Fibroblast of lung (primary cell): ENCODE measurements at regions not wholly inside any gene's neighbourhood (a gene's known extent, or its start where the extent isn't known, plus 50 kb on each side); places are given as distances from the start of the nearest gene placed in this dataset.

Experiments used
- EZH2 ChIP-seq: IDR thresholded peaks from 2 replicates; pipeline ENCODE4 v1.5.1; 2012; ENCODE audit warnings: low read length, control low read depth, mild to moderate bottlenecking; ENCODE audit errors: missing control alignments
- TF ChIP-seq, protein P1 (sequence below), 2 donors: IDR thresholded peaks in 1 of 2; conservative IDR thresholded peaks in 1 of 2; 1 replicate in 1 of 2; 2 replicates in 1 of 2; pipeline ENCODE4 v1.5.1; 2011 to 2012; ENCODE audit warnings: low read length in 2 of 2, control low read depth in 1 of 2, inconsistent platforms in 1 of 2, low read depth in 1 of 2, mild to moderate bottlenecking in 1 of 2

DNA sequence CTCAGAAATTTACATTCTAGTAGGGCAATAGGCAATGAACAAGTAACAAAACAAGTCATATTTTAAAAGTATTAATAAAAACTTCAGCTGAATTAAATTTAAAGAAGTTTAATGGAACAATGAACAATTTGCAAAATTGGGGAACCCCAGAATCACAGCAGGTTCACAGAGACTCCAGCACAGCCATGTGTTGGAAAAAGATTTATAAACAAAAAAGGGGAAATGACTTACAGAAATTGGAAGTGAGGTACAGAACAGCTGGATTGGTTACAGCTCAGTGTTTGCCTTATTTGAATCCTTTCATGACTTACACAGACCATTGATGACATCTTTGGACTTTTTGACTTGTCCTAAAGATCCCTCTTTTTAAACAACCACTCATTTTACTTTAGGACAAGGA, 179.9 kb upstream of the SCN7A start:
- TF ChIP-seq EZH2, result no peak
- TF ChIP-seq, protein P1, sequence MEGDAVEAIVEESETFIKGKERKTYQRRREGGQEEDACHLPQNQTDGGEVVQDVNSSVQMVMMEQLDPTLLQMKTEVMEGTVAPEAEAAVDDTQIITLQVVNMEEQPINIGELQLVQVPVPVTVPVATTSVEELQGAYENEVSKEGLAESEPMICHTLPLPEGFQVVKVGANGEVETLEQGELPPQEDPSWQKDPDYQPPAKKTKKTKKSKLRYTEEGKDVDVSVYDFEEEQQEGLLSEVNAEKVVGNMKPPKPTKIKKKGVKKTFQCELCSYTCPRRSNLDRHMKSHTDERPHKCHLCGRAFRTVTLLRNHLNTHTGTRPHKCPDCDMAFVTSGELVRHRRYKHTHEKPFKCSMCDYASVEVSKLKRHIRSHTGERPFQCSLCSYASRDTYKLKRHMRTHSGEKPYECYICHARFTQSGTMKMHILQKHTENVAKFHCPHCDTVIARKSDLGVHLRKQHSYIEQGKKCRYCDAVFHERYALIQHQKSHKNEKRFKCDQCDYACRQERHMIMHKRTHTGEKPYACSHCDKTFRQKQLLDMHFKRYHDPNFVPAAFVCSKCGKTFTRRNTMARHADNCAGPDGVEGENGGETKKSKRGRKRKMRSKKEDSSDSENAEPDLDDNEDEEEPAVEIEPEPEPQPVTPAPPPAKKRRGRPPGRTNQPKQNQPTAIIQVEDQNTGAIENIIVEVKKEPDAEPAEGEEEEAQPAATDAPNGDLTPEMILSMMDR (conservative IDR thresholded peaks at IDR 0.05 in 1 of 2, IDR thresholded peaks at IDR 0.05 in 1 of 2; ENCODE audit: low read depth in 1 of 2, low read length in 2 of 2), result no peak
